ENCODE measurements at regions not wholly inside any gene's neighbourhood (a gene's known extent, or its start where the extent isn't known, plus 50 kb on each side); places are given as distances from the start of the nearest gene placed in this dataset.
"Not testable (repeated sequence)": the region's sequence is repeated elsewhere in the genome, so short reads cannot be mapped to it uniquely, and the experiment has no call there.

DNA sequence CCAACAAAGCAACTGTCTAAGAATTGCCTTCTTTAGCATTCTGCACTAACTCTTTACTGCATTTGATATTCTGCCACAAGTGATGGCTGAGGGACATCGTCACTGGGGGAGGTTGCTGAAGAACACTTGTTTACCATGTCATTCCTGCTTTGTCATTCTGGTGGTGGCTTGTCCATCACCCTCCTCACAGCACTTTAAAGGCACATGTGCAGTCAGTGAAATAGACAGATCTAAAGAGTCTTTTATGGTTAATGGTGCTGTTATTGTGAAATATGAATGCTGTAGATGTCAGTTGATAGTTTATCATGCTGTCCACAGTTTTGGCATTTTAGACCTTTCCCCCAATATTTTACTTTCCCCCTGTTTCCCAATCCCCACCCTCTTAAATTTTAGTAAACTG is 120.9 kb upstream of the TSC22D1 start:
- DNase-seq: no peak

DNA sequence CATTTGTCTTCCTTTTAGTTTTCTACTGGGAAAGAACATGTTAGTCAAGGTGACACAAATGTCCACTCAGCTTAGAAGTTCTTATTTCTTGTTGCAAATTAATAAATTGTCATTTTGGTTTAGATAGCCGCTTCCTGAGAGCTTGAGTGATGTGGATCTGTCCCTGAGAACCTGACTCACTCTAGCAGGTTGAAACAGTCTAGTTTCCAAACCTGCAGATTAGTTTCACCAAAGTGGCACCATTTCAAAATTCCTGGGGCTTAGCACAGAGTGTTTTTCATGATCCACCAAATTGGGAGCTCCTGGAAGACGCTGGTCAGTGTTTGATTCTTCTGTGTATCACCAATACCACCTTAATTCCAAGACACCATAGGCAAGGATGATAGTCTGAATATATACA is 119.4 kb upstream of the TSC22D1 start:
- DNase-seq: no peak

GRCh38 chr13:44694842-44695241 is 118.7 kb upstream of the TSC22D1 start:
- no peak for DNase-seq

DNA sequence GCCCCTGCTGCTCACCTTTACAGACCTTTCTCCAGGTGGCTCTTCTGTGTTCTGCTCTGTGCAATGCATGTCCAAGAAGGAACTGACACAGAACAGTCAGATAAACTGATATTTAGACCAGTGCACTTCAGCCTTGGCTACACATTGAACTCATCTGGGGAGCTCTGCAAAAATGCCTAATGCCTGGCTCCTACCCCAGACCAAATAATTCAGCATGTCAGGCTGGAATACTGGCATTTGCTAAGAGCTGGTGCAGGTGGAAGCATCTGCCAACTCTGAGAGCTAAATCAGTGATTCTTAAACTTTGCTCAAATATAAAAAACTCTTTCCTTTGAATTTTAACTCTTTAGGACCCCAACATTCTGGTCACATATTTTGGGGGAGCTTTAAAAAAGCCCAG is 118.2 kb upstream of the TSC22D1 start:
- no peak for DNase-seq

GRCh38 chr13:44693156-44693764 is 117.1 kb upstream of the TSC22D1 start:
- DNase-seq: no peak

GRCh38 chr13:44692173-44692713 is 116.1 kb upstream of the TSC22D1 start:
- DNase-seq: no peak

DNA sequence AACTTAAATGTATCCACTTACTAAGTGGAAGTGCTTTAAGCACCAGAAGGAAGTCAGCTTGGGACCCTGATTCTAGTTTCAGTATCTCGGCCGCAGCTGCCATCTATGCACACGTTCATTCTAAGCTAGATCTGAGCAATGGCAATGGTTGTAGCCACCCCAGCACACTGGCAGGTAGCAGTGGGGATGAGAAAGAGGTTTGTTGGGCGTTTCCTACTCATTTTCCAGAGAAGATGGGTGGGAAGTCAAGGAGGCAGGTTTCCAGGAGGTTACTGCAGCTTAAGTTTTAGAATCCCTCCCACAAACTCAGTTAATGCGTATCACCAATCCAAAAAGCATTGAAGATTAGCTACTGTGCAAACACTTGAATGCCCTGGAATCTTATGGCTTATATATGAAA is 114.2 kb upstream of the TSC22D1 start:
- DNase-seq: no peak

GRCh38 chr13:44688652-44689051 is 112.5 kb upstream of the TSC22D1 start:
- no peak for DNase-seq

- no peak for DNase-seq
These were observed 110.4 kb upstream of the TSC22D1 start for GRCh38 chr13:44686531-44686934.

DNA sequence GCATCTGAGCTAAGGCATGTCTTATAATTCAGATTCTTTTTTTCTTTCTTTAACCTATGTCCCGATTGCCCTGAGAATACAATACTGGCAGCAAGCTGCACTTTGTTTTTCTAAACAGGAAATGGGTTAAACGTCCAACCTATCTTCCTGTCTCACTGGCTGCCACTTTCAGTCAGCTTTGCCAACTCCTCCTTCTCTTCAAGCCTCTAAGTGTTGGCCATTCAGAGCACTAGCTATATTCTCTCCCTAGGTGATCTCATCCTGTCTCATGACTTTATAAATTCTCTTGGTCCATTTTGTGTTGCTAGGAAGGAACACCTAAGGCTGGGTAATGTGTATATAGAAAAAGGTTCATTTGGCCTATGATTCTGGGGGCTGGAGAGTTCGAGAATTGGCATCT is 109.5 kb upstream of the TSC22D1 start:
- no peak for DNase-seq

- DNase-seq: not testable (repeated sequence)
These were observed 106.3 kb upstream of the TSC22D1 start for GRCh38 chr13:44682416-44682815.

DNA sequence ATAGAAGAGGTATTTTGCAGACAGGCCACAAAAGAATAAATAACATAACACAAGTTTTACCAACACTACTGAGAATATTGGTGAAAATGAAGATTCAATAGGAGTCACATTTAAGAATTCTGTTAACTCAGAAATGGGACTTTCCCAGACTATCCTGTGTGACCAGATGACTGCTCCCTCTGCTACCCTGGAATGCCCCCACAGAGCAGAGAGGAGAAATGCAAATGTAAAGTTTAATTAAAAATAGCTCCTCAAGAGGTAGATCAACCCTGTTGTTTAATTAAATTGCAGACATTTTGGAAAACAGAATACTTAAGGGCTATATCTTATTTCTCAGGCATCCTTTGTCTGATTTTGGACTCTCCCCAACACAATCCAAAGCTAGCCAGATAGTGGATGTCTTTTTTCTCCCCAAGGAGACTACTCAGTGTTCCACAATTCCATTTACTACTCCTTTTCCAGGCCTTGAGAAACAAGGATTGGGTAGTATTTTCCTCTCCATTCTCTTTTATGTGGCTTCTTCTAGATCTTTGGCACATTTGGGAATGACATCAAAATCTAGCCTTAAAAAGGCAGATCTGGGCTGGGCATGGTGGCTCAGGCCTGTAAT is 104.7 kb upstream of the TSC22D1 start:
- DNase-seq: no peak

- DNase-seq: no peak
These were observed 103.5 kb upstream of the TSC22D1 start for GRCh38 chr13:44679597-44679996.

DNA sequence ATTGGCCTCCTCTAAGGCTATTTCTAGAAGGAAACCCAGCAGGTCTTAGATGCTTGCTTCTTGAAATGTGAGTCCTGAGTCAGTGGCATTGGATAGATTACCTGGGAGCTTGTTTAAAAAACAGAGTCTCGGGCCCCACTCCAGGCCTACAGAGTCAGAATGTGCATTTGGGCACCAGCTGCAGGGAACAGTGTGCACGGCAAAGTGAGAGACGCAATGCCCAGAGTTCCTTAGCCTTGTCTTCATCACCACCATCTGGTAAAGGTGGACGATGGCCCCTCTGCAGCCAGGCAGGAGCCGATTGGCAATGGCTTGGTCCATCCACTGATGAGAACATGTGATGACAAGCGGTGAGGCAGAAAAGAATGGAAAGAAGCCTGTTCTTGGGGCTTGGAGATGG is 102.1 kb upstream of the TSC22D1 start:
- no peak for DNase-seq

DNA sequence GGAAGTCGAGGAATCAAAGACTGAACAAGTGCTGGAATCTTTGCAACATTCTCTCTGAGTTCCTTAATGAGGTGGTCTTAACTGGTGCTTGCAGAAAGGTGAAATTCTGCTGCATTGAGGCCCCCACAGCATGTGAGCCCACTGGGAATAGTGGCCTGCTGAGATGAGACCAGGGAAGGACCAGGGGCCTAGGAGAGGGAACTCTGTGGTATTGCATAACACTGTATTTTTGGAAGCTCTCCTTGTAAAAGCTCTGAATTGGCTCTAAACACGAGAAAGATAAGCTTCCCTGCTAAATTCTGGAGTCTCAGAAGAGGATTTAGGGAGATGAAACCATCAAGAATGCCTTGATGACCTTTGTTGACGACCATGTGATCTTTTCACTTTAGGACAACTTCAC is 100.4 kb upstream of the TSC22D1 start:
- no peak for DNase-seq

GRCh38 chr13:44669534-44669933 is 93.4 kb upstream of the TSC22D1 start:
- DNase-seq: no peak

GRCh38 chr13:44668688-44669087 is 92.6 kb upstream of the TSC22D1 start:
- no peak for DNase-seq

DNA sequence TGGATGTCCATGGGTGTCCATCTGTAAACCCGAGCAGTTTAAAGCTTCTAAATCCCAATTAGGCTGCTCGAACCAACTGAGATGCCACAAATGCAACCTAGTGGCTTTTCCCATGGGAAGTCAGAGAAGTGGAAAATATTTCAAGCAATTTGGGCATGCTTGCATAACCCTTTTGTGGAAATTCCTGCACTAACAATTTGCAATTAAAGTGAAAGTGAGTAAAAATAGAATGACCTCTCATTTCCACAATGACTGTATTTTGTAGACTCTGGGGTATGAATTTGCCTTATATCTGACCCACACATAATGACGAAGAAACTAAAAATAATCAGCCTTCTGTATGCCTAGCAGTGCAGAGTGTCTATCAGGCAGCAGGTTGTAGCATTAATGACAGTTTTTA is 91.8 kb upstream of the TSC22D1 start:
- no peak for DNase-seq

DNA sequence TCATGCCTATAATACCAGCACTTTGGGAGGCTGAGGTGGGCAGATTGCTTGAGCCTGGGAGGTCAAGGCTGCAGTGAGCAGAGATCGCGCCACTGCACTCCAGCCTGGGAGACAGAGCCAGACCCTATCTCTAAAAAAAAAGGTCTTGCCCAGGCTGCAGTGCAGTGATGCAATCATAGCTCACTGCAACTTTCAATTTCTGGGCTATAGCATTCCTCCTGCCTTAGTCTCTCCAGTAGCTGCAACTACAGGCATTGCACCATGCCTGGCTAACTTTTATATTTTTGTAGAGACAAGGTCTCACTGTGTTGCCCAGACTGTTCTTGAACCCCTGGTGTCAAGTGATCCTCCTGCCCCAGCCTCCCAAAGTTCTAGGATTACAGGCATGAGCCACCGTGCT is 90.4 kb upstream of the TSC22D1 start:
- DNase-seq: not testable (repeated sequence)

- no peak for DNase-seq
These were observed 88.2 kb upstream of the TSC22D1 start for GRCh38 chr13:44664308-44664707.

DNA sequence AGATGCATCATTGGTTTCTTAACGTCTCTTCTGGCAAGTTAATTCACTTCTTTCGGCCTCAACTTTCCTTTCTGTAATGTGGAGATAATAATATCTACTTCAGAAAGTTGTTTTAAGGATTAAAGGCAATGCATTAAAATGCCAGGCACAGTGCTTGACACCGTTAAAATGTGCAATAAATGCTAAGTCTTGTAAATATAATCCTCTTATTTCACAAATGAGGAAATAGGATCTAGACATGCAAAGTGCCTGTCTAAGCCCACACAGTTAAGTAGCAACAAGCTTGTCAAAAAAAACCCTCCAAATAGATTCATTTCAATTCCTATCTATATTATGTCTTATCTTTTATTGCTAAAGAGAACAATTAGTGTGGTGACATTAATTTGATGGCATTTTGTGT is 86.4 kb upstream of the TSC22D1 start:
- no peak for DNase-seq

DNA sequence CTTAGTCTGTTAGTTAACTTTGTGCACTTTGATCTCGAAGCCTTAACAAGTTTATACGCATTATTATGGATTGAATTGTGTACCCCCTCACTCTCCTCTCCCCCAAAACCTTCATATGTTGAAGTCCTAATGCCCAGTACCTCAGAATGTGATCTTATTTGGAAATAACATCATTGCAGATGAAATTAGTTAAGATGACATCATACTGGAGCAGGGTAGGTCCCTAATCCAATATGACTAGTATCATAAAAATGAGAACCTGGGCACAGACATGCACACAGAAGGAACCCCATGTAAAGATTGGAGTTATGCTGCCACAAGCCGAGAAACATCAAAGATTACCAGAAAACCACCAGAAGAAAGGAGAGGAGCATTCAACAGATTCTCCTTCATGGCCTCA is 85.8 kb upstream of the TSC22D1 start:
- no peak for DNase-seq

GRCh38 chr13:44660050-44660449 is 83.9 kb upstream of the TSC22D1 start:
- DNase-seq: no peak

- DNase-seq: no peak
These were observed 77.0 kb upstream of the TSC22D1 start for GRCh38 chr13:44652962-44653660.

Data from NCI-H2029 (cell line).